H9 (cell line): ENCODE measurements at regions not wholly inside any gene's neighbourhood (a gene's known extent, or its start where the extent isn't known, plus 50 kb on each side); places are given as distances from the start of the nearest gene placed in this dataset.

Source experiments
- DNase-seq: peaks from one replicate; pipeline ENCODE4 v3.0.0-alpha.2; 2017
- H2AFZ ChIP-seq: one replicate; pipeline ENCODE4 v1.6.1; 2013; ENCODE audit warnings: mild to moderate bottlenecking, low read length, control low read depth, moderate library complexity
- H2AK5ac ChIP-seq: 2 replicates; pipeline ENCODE4 v1.6.1; 2013; ENCODE audit warnings: low read length, control low read depth, mixed read lengths; ENCODE audit not compliant: insufficient read length
- H2BK120ac ChIP-seq: one replicate; pipeline ENCODE4 v1.6.1; 2013; ENCODE audit warnings: low read depth, mild to moderate bottlenecking, low read length, control low read depth, inconsistent platforms; ENCODE audit not compliant: poor library complexity, severe bottlenecking
- H2BK12ac ChIP-seq: 2 replicates; pipeline ENCODE4 v1.6.1; 2013; ENCODE audit warnings: low read length, control low read depth, mixed read lengths, low read depth; ENCODE audit not compliant: insufficient read length
- H2BK15ac ChIP-seq: 2 replicates; pipeline ENCODE4 v1.6.1; 2013; ENCODE audit warnings: low read depth, low read length, control low read depth
- H2BK20ac ChIP-seq: one replicate; pipeline ENCODE4 v1.6.1; 2013; ENCODE audit warnings: low read depth, mild to moderate bottlenecking, low read length, control low read depth, inconsistent platforms; ENCODE audit not compliant: poor library complexity, severe bottlenecking
- H2BK5ac ChIP-seq: 2 replicates; pipeline ENCODE4 v1.6.1; 2013; ENCODE audit warnings: low read length, control low read depth, mixed read lengths; ENCODE audit not compliant: insufficient read length
- H3K14ac ChIP-seq: 2 replicates; pipeline ENCODE4 v1.6.1; 2013; ENCODE audit warnings: low read length, control low read depth; ENCODE audit not compliant: insufficient read depth
- H3K18ac ChIP-seq: 2 replicates; pipeline ENCODE4 v1.6.1; 2013; ENCODE audit warnings: low read depth, mild to moderate bottlenecking, mixed read lengths, low read length, control low read depth; ENCODE audit not compliant: insufficient read length
- H3K23ac ChIP-seq: 2 replicates; pipeline ENCODE4 v1.6.1; 2013; ENCODE audit warnings: low read length, control low read depth, mixed read lengths, low read depth; ENCODE audit not compliant: insufficient read length
- H3K23me2 ChIP-seq: 2 replicates; pipeline ENCODE4 v1.6.1; 2013; ENCODE audit warnings: low read depth, mild to moderate bottlenecking, mixed read lengths, low read length, control low read depth; ENCODE audit not compliant: insufficient read length, poor library complexity, severe bottlenecking
- H3K27ac ChIP-seq: 2 replicates; pipeline ENCODE4 v1.5.1; 2013; ENCODE audit warnings: low read length, control low read depth, mixed read lengths, low read depth; ENCODE audit not compliant: insufficient read length
- H3K27me3 ChIP-seq: 2 replicates; pipeline ENCODE4 v1.6.1; 2013; ENCODE audit warnings: low read length, control low read depth, inconsistent platforms; ENCODE audit not compliant: insufficient read depth
- H3K4ac ChIP-seq: 2 replicates; pipeline ENCODE4 v1.6.1; 2013; ENCODE audit warnings: low read depth, mild to moderate bottlenecking, control low read depth, inconsistent platforms, low read length, moderate library complexity
- H3K4me1 ChIP-seq: 2 replicates; pipeline ENCODE4 v1.6.1; 2013; ENCODE audit warnings: low read length, control low read depth, inconsistent platforms; ENCODE audit not compliant: insufficient read depth
- H3K4me2 ChIP-seq: 2 replicates; pipeline ENCODE4 v1.6.1; 2013; ENCODE audit warnings: low read length, control low read depth, mixed read lengths; ENCODE audit not compliant: insufficient read length, insufficient read depth
- H3K56ac ChIP-seq: 2 replicates; pipeline ENCODE4 v1.6.1; 2013; ENCODE audit warnings: low read depth, mild to moderate bottlenecking, mixed read lengths, low read length, control low read depth; ENCODE audit not compliant: insufficient read length
- H3K79me1 ChIP-seq: 2 replicates; pipeline ENCODE4 v1.6.1; 2013; ENCODE audit warnings: low read depth, mild to moderate bottlenecking, moderate library complexity, low read length, control low read depth, inconsistent platforms; ENCODE audit not compliant: insufficient read depth, poor library complexity, severe bottlenecking
- H3K79me2 ChIP-seq: 2 replicates; pipeline ENCODE4 v1.6.1; 2013; ENCODE audit warnings: low read length, control low read depth, inconsistent platforms; ENCODE audit not compliant: insufficient read depth
- H3K9ac ChIP-seq: 2 replicates; pipeline ENCODE4 v1.6.1; 2013; ENCODE audit warnings: low read length, control low read depth, mixed read lengths; ENCODE audit not compliant: insufficient read length; ENCODE audit errors: extremely low read depth
- H3K9me3 ChIP-seq: one replicate; pipeline ENCODE4 v1.6.1; 2013; ENCODE audit warnings: low read depth, low read length, inconsistent platforms; ENCODE audit not compliant: control insufficient read depth
- H3T11ph ChIP-seq: one replicate; pipeline ENCODE4 v1.6.1; 2013; ENCODE audit warnings: mild to moderate bottlenecking, low read length, control low read depth, inconsistent platforms
- H4K20me1 ChIP-seq: one replicate; pipeline ENCODE4 v1.6.1; 2013; ENCODE audit not compliant: control insufficient read depth, insufficient read length, insufficient read depth
- H4K5ac ChIP-seq: 2 replicates; pipeline ENCODE4 v1.6.1; 2013; ENCODE audit warnings: low read depth, mild to moderate bottlenecking, mixed read lengths, low read length, control low read depth; ENCODE audit not compliant: insufficient read length
- H4K8ac ChIP-seq: replicated peaks from 2 replicates; pipeline ENCODE4 v1.6.1; 2013; ENCODE audit warnings: low read length, control low read depth, mixed read lengths, low read depth; ENCODE audit not compliant: insufficient read length
- H4K91ac ChIP-seq: 2 replicates; pipeline ENCODE4 v1.6.1; 2013; ENCODE audit warnings: low read depth, mild to moderate bottlenecking, moderate library complexity, mixed read lengths, low read length, control low read depth; ENCODE audit not compliant: insufficient read length
- H3K27ac Mint-ChIP-seq, 3 experiments: 2 replicates in 2 of 3; 3 replicates in 1 of 3; pipeline ENCODE4 v1.8.0; 2020 to 2021; ENCODE audit warnings: mixed read lengths in 3 of 3, mild to moderate bottlenecking in 1 of 3, moderate library complexity in 1 of 3
- H3K27me3 Mint-ChIP-seq: 2 replicates; pipeline ENCODE4 v1.8.0; 2021; ENCODE audit warnings: low read depth, mild to moderate bottlenecking, moderate library complexity, mixed read lengths
- H3K36me3 Mint-ChIP-seq, 3 experiments: 2 replicates in 2 of 3; 3 replicates in 1 of 3; pipeline ENCODE4 v1.8.0; 2020 to 2021; ENCODE audit warnings: low read depth in 3 of 3, mixed read lengths in 3 of 3; ENCODE audit not compliant: insufficient read depth in 1 of 3
- H3K4me1 Mint-ChIP-seq, 2 experiments: 2 replicates each; pipeline ENCODE4 v1.8.0; 2020; ENCODE audit warnings: mixed read lengths in 2 of 2
- H3K4me3 Mint-ChIP-seq, 2 experiments: 2 replicates in 1 of 2; 3 replicates in 1 of 2; pipeline ENCODE4 v1.8.0; 2020 to 2021; ENCODE audit warnings: mild to moderate bottlenecking in 2 of 2, mixed read lengths in 2 of 2, moderate library complexity in 1 of 2
- H3K9me3 Mint-ChIP-seq, 2 experiments: 2 replicates in 1 of 2; 3 replicates in 1 of 2; pipeline ENCODE4 v1.8.0; 2020; ENCODE audit warnings: mild to moderate bottlenecking in 2 of 2, mixed read lengths in 2 of 2, moderate library complexity in 1 of 2
- WGBS: extraction: QIAGEN DNeasy Blood & Tissue Kit; methylation state at CpG from one replicate; pipeline ENCODE4 v1.1.7; 2013; ENCODE audit warnings: missing lambda C conversion rate, low lambda C conversion rate, mixed read lengths; ENCODE audit not compliant: insufficient read length; ENCODE audit errors: extremely low coverage; 5-methylcytosine and 5-hydroxymethylcytosine counted together
- TF ChIP-seq, protein P1 (sequence below): fragments of 200-600 bp; sonication (generic); conservative IDR thresholded peaks from 3 replicates; pipeline ENCODE4 v1.8.0; 2021; ENCODE audit warnings: antibody characterized with exemption, mild to moderate bottlenecking

GRCh38 chr15:62887113-62887570 lies 155.4 kb upstream of the TPM1 start:
- Histone ChIP-seq H3K14ac (no peak overlapping the region), H3K4me2 (no peak overlapping the region), H3T11ph (no peak overlapping the region), H3K79me1 (no peaks in the 10 kb centered on the region), H3K9ac (no peak overlapping the region), H2BK12ac (no peak overlapping the region), H2AK5ac (no peak overlapping the region), H3K4me1 (peaks cover 5% of the 10 kb centered on the region; the same call in 1 of the 2 replicates), H2BK20ac (no peak overlapping the region), H2BK15ac (no peak overlapping the region), H3K27ac (no peak overlapping the region), H4K5ac (no peak overlapping the region), H3K4ac (no peak overlapping the region), H3K23ac (no peak overlapping the region), H4K20me1 (no peaks in the 10 kb centered on the region), H3K23me2 (no peaks in the 10 kb centered on the region), H3K27me3 (no peaks in the 10 kb centered on the region), H4K91ac (no peak overlapping the region), H2BK5ac (no peak overlapping the region), H3K9me3 (no peaks in the 10 kb centered on the region), H2BK120ac (no peak overlapping the region), H3K56ac (no peak overlapping the region), H3K18ac (no peak overlapping the region), H2AFZ (no peak overlapping the region), H3K79me2 (no peaks in the 10 kb centered on the region), H4K8ac (no peak overlapping the region)
- H3K36me3 Mint-ChIP-seq: no peaks in the 10 kb centered on the region
- peaks cover 44 to 54% of the 10 kb centered on the region in 2 experiments for H3K4me1 Mint-ChIP-seq
- WGBS: no CpG with 5 or more reads among the region's 7 CpGs
- TF ChIP-seq, protein P1, sequence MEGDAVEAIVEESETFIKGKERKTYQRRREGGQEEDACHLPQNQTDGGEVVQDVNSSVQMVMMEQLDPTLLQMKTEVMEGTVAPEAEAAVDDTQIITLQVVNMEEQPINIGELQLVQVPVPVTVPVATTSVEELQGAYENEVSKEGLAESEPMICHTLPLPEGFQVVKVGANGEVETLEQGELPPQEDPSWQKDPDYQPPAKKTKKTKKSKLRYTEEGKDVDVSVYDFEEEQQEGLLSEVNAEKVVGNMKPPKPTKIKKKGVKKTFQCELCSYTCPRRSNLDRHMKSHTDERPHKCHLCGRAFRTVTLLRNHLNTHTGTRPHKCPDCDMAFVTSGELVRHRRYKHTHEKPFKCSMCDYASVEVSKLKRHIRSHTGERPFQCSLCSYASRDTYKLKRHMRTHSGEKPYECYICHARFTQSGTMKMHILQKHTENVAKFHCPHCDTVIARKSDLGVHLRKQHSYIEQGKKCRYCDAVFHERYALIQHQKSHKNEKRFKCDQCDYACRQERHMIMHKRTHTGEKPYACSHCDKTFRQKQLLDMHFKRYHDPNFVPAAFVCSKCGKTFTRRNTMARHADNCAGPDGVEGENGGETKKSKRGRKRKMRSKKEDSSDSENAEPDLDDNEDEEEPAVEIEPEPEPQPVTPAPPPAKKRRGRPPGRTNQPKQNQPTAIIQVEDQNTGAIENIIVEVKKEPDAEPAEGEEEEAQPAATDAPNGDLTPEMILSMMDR: no peak
- no peaks in the 10 kb centered on the region; a peak in 2 of 5 replicates for H3K9me3 Mint-ChIP-seq
- peaks cover 15% of the 10 kb centered on the region for H3K27me3 Mint-ChIP-seq
- no peak for DNase-seq
- H3K27ac Mint-ChIP-seq: peak overlapping the region; percentile 54 to 94 (median 86)
- H3K4me3 Mint-ChIP-seq: peak overlapping the region; percentile 48 to 71; a peak in 4 of 5 replicates
